HG02623 (cell line): ENCODE measurements at regions not wholly inside any gene's neighbourhood (a gene's known extent, or its start where the extent isn't known, plus 50 kb on each side); places are given as distances from the start of the nearest gene placed in this dataset.
"Not testable (repeated sequence)": the region's sequence is repeated elsewhere in the genome, so short reads cannot be mapped to it uniquely, and the experiment has no call there.

Experiments used
- ATAC-seq: cut with Tn5 transposase; IDR thresholded peaks from one replicate; pipeline ENCODE4 v1.9.1; 2021; ENCODE audit warnings: moderate library complexity; ENCODE audit not compliant: unreplicated experiment

GRCh38 chrX:106220177-106220576, 52.1 kb downstream of the PWWP3B start:
- no peak for ATAC-seq

- ATAC-seq = no peak
Measured at GRCh38 chrX:106243376-106243775, 75.3 kb downstream of the PWWP3B start.

GRCh38 chrX:106246511-106246910, 78.4 kb downstream of the PWWP3B start:
- no peak for ATAC-seq

- no peak for ATAC-seq
Measured at GRCh38 chrX:106247162-106247561, 79.1 kb downstream of the PWWP3B start.

DNA sequence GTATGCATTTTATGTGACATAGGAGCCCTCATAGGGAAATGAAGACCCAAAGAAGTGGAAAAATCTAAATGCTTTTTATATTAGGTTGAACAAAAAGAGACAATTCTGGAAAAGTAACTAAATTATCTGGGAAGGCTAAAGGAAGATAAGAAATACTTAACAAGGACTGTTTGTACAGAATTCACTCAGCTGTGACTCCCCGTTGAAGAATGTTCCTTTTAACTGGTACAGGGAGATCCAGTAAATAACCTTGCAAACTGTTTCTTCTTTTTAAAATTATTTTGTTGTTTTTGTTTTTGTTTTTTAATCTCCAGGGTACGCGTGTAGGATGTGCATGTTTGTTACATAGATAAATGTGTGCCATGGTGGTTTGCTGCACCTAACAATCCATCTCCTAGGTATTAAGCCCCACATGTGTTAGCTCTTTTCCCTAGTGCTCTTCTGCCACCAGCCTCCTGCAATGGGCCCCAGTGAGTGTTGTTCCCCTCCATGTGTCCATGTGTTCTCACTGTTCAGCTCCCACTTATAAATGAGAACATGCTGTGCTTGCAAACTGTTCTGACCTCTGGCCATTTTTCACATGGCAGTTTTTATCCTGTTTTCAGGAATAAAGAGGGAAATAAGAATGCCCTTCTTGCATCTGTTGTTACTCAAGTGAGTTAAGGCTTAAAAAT, 81.7 kb downstream of the PWWP3B start:
- ATAC-seq = no peak

- no peak for ATAC-seq
Measured at GRCh38 chrX:106263817-106264216, 95.7 kb downstream of the PWWP3B start.

GRCh38 chrX:106273947-106274587, 106.0 kb downstream of the PWWP3B start:
- not testable (repeated sequence) for ATAC-seq

- ATAC-seq = not testable (repeated sequence)
Measured at GRCh38 chrX:106275172-106275571, 107.1 kb downstream of the PWWP3B start.

- ATAC-seq = no peak
Measured at GRCh38 chrX:106278951-106279350, 110.8 kb downstream of the PWWP3B start.

DNA sequence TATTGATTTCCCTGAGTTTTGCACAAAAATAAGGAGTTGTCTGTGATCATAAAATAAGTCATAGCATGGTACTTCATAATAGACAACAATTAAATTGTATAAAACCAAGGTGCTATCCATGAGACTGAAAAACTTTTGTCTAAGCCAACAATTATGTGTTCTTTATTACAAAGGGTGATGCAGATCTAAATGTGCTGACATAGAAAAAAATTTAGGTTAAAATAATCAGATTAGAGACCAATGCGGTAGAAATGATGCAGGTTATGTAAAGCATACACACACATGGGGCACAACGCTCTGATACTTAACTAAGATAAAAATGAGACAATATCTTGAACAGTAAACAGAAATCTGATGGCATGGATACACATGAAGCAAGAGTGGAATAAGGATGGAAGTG, 113.3 kb downstream of the PWWP3B start:
- ATAC-seq = no peak

DNA sequence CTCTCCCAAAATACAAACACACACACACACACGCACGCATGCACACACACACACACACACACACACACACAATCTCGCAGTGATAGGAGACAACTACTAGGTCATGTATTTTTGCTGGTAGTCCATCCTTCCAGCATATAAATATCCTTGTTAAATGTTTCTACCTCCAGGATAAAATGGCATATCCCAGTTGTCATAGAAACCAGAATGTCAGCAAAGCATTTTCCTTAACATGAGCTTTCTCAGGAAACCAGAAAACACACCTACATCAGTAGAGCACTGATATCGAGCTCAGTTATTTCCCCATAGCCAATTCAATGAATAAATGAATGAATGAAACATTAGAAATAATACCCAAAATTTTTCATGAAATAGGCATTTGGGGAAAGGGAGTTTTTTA, 115.7 kb downstream of the PWWP3B start:
- no peak for ATAC-seq

DNA sequence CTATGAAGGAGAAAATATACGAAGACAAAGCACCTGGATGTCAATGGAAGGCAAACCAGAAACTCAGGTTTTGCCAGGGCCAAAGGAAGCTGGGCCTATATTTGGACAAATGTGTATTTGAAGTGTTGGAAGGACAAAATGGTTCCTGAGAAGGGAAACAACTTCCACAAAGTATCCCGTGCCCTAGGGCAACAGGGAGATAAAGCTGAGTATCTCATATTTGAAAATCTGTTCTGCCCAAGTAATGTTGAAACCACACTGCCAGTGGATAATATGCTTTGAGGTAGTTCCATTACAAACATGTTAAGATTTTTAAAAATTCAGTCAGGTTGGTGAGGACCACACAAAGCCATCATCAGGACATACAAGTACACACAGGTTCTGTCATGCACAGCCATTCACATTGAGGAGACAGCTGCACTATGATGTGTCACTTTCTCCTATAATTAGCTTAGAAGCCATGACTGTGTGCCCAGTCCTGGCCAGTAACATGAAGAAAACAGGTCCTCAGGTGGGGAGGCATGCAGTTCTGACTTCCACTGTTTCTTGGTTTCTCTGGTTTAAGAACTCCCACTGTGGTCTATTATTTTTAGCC, 116.4 kb downstream of the PWWP3B start:
- ATAC-seq = no peak

DNA sequence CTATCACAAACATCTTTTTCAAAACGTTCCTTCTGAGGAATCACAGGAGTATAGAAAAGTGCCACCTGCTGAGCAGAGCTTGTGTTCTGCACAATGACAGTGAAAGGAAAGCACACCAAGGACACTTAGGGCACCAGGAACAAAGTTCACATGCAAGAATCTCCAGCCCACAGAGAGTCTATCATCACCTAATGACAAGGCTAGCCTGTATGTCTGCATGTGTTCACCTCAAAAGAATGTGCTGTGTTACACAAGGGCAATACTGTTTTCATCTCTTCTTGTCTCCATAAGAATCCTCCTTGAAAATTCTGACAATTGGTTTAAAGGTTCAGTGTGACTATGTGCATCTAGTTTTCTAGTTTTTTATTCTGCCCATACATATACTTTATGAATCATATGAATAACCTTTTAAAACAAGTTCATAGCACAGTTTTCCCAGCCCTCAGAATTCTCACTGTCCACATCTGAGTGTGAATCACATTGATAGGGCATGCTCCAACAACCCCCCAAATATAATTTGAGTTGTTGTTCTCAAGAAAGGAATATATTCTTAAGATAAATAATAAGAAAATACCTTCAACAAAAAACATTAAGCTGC, 118.0 kb downstream of the PWWP3B start:
- no peak for ATAC-seq

DNA sequence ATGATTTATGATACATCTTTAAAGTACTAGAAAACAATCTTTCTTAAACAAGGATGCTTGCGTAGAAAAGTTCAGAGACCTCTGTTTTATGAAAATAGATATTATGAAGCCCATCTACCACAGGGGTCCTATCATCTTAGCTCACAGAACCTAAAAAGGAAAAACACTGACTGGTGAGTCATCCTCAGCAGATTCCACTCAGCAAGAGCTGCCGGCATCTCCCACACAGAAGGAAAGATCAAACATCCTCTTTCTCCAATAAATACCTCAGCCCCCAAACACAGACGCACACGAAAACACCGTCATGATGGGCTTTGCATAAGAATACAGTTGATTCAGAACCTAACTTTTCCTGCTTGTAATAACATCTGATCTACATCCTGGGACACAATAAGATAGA, 122.7 kb downstream of the PWWP3B start:
- ATAC-seq = not testable (repeated sequence)

GRCh38 chrX:106291779-106292390, 123.8 kb downstream of the PWWP3B start:
- not testable (repeated sequence) for ATAC-seq

GRCh38 chrX:106300239-106300638, 132.1 kb downstream of the PWWP3B start:
- ATAC-seq = no peak

DNA sequence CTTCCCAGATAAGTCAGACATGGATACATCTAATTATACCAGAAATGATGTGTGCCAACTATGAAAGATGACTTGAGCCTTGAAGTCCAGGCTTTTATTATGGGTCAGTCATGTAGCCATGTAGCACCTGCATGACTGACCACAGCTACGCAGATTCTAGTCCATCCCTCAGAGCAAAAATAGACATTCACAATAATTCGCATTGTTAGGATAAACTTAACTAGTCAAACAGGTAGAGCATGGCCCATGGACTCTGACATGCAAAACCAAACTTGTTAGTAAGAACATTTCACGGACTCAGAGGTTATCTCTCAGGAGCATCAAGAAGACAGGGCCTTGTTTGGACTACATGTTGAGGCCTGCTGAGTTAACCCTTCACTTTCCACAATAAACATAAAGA, 132.6 kb downstream of the PWWP3B start:
- no peak for ATAC-seq

DNA sequence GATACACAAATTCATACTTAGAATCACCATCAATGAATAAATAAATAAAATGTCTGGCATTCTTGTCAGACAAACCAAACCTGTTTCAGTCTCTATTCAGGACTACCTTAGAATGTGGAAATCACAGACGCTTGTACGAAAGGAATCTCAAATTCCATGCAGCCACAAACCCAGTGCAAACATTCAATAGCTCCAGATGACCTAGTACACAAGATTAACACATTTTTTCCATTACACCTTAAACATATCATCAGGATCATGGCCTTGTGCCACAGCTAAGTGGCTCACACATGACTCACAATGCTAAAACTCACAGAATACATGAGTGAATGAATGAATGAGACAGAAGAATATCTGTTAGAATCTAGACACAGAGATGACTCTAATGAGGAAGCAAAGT, 134.2 kb downstream of the PWWP3B start:
- no peak for ATAC-seq

DNA sequence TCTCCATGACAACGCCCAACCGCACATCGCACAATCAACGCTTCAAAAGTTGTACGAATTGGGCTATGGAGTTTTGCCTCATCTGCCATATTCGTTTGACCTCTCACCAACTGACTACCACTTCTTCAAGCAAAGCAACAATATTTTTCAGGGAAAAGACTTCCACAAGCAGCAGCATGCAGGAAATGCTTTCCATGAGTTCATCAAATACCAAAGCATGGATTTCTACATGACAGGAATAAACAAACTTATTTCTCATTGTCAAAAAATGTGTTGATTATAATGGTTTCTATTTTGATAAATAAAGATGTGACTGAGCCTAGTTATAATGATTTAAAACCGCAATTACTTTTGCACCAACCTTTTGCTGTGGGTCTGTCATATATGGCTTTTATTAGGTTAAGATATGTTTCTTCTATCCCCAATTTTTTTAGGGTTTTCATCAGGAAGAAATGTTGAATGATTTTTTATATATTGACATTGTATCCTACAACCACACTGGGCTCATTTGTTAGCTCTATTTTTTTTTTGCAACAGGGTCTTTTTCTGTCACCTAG, 138.4 kb downstream of the PWWP3B start:
- ATAC-seq = no peak

DNA sequence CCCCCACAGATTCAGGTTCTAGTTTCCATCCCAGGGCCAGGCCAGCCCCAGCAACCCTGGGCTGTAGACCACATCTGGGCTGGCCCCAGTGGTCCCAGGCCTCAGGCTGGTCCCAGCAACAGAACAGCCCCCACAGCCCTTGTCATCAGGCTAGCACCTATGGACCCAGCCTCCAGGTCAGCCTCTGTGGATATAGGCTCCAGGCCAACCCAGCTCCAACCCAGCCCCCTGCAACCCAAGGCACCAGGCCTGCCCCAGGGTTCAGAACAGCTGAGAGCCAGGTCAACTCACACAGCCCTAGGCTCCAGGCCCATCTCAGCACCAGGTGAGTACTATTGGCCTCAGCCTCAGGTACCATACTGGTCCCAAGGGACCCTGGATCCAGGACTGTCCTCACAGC, 155.3 kb downstream of the PWWP3B start:
- ATAC-seq = no peak

- no peak for ATAC-seq
Measured at GRCh38 chrX:106331606-106332005, 163.5 kb downstream of the PWWP3B start.
